SK-MEL-5 (cell line): ENCODE measurements at regions not wholly inside any gene's neighbourhood (a gene's known extent, or its start where the extent isn't known, plus 50 kb on each side); places are given as distances from the start of the nearest gene placed in this dataset.

ENCODE experiments used
- DNase-seq: peaks from one replicate; pipeline ENCODE4 v3.0.0-alpha.2; 2016; ENCODE audit warnings: low read depth, low spot score
- in situ Hi-C: cut with HindIII; loops from 2 replicates; pipeline ENCODE4 v1.10.0; 2016; ENCODE audit warnings: low sequenced_read_pairs, high pct_unique_total_duplicates, low pct_unique_long_range_greater_than_20kb

- no peak for DNase-seq
Measured at GRCh38 chr18:38459131-38459994, 893.8 kb upstream of the CELF4 start.

GRCh38 chr18:38458698-38459097 is 893.1 kb upstream of the CELF4 start:
- in situ Hi-C loops, result no loop called here
- DNase-seq, result no peak

More at GRCh38 chr18:38459131-38459994, 893.8 kb upstream of the CELF4 start:
- in situ Hi-C loops, result no loop called here

GRCh38 chr18:38456253-38456652 is 890.7 kb upstream of the CELF4 start:
- no peak for DNase-seq
- in situ Hi-C loops, result no loop called here

DNA sequence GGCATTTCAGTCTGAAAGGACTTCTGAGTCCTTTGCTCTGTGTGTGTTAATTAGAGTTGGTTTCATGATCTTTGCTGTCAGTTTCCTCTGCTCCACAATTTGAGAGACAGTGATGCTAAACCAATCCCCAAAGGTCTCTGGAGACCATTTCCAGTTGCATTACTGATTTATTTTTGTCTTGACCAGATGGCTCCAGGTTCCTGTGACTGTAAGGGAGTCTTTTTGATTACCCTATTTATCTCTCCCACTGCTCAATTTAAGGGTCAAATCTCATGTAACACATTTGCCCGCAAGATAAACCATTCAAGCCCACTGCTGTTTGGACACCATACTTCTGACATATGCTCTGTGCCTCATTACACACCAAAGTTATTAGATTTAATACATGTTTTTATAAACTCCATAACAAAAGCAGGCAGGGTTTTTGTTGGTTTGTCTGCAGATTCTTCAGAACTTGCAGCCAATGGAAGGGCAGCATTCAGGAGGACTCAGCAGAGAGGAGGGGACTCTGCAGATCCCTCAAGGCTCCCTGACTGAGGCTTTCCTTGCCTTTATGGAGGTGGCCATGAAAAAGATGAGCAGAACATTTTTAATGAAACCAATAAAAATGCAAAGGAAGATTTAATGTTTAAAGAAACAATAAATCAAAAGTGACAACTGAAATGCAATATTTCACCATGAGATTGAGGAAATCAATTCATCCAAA is 889.3 kb upstream of the CELF4 start:
- in situ Hi-C loops, result no loop called here
- DNase-seq, result no peak

DNA sequence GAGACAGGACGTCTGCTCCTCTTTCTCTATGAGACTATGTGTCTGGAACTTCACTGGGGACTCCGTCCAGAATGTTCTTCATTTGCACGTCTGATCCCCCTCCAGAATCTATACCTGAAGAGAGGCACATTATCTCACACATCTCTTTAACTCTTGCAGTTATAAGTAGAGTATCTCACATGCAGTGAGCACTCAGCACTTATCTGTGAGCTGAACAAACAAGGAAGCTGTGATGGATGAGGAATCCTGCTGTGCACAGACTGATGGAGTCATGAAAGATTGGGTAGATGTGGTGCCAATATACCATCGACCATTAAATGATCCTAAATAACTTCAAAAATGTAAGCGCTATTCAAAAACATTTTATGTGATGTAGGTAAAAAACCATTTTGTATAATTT is 888.3 kb upstream of the CELF4 start:
- in situ Hi-C loops, result no loop called here
- no peak for DNase-seq

GRCh38 chr18:38450876-38451275 is 885.3 kb upstream of the CELF4 start:
- DNase-seq, result no peak
- in situ Hi-C loops, result no loop called here

DNA sequence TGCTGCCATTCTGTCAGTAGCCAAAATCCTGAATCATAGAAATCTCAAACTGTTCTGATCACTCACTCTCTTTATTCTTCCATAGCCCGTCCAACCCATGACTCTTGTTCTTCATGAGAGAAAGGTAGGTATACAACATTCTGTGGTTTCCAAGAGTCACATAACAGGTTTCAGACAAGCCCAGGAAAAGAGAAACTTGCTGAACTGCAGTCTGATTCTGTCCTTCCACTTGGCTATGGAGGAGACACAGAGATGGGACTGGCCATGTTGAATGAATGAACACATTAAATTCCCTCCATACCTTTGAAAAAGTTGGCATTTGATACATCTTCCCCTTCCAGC is 880.2 kb upstream of the CELF4 start:
- no peak for DNase-seq
- in situ Hi-C loops, result no loop called here

DNA sequence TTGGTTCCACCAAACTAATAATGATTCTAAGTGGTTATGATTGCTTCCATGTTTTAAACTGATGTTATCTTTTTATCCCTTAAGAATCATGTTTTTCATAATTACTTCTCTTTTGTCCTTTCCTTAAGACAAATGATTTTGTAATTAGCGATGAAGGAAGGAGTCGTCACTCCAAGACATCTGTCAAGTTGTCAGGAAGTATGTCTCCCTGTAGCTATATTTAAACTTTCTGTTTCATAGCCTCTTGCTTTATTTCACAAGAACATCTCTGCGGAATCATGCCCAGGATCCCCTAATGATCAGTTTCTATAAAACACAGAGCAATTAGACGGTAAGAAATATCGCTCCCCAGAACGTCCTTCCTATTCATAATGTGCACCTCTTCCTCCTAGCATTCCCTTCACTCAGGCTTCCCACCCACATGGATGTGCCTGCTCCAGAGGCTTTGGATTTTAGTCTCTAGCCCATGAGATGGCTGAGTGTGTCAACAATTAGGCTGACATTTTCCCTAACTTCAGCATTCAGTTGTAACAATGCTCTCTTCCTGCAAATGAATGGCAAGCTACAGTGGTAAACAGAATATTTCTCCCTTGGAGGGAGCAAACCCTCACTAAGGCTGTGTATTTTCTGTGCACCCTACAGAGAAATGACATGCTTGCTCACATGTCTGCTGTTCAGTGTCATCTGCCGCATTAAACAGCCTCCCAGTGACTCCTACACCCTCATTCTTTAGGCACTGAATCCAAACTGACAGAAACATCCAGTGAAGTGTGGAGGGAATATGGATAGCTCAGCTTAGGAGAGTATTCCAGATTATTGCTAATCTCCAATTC is 879.6 kb upstream of the CELF4 start:
- DNase-seq, result no peak
- in situ Hi-C loops, result no loop called here

GRCh38 chr18:38427736-38428135 is 862.1 kb upstream of the CELF4 start:
- no peak for DNase-seq
- in situ Hi-C loops, result no loop called here

DNA sequence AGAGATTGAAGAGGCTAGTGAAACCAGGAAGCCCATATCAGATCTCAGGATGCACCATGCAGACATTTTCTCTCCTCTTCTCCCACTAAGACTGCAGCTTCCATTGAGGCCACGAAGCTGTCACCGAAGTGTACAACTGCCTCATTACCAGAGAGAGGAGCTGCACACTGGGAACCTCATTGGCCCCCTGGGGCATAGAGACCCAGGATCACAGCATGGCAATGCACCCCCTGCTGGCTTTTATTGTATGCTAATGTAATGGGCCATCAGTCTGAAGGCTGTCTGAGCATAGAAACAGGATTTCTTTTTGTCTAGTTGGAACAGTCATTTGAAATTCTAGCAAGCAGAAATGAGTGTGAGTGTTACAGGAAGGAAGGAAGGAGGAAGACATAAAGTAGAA is 861.6 kb upstream of the CELF4 start:
- DNase-seq, result no peak
- in situ Hi-C loops, result no loop called here

DNA sequence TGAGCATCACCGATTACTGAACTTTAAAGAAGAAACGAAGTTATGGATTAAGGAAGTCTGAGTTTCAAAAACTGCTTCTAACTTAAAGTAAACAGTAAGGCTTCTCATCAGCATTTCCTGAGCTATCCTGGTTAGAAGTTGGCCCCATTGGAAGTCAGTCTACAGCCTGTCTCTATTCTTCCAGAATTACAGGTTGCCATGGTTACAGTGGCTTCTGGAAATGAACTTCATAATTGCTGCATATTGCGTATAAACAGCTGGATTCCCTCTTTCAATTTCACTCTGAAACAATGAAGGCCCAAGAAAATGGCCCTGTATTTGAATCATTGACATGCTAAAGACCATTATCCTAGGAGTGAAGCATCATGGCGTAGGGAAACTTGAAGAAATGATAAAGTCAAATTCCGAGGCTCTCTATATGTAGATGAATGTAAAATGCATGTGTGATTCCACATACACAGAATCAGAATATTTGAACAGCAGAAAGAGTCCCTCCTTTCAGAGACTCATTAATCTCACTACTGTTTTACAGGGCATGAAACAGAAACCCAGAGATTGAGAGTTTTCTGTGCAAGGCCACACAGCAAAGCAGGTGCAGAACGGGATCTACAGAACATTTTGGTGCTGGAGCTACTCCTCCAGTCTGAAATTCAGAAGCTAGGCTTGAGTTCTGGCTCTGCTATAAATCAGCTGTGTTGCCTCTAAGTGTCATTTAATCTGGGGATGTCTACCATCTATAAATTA is 856.4 kb upstream of the CELF4 start:
- DNase-seq, result no peak
- in situ Hi-C loops, result no loop called here

DNA sequence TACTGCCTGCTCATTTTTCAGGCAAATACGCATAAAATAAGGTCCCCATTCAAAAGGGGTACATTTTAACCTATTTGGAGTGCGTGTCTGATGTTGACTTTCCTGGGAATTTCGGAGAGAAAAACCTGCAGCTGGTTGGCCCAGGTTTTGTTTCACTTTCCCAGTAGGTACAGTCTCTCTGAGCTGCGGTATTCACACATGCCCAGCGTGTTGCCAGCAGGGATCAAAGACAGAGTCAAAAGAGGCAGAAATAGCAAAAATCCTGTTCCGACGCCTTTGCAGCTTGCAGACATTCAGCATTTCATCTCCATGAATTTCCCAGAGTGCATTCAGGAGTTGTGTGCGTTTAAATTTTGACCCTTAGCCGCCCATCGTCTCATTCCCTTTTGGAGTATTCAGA is 855.4 kb upstream of the CELF4 start:
- in situ Hi-C loops, result no loop called here

GRCh38 chr18:38420611-38421010 is 855.0 kb upstream of the CELF4 start:
- DNase-seq, result no peak
- in situ Hi-C loops, result no loop called here

More for the DNA sequence above, 855.4 kb upstream of the CELF4 start:
- no peak for DNase-seq

DNA sequence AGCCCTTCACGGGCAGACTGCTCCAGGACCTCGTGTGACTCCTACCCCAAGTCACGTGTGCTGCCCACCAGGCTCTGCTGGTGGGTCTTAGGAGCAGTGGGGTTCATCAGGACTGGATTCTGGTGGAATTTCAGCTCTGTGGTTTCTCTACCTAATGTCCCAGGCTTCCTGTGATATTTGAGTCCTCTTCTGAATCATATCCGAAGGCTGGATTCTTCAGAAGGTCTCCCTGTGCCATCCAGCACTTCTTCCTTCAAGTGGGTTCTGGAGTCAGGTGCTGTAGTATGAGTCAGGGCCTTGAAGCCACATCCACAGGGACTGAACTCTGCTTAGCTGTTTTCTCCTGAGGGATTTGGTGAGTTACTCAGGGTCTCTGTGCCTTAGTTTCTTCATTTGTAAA is 850.2 kb upstream of the CELF4 start:
- DNase-seq, result no peak
- in situ Hi-C loops, result no loop called here

DNA sequence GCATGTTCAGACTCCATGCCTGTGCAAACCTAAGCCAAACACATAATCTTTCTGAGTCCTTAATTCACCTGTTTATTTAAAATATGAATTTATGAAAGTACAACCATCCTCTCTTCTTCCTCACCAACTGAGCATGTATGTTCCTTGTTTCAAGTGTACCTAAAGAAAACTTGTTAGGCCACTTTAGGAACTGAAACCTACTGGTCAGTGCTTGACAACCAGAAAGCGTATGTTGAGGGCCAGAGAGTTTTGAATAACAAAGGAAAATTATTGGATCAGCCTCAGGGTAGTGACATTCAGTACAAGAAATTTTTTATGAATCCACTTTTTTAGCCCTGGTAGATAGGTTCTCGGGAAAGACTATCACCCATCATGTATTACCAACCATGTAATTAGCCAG is 847.6 kb upstream of the CELF4 start:
- DNase-seq, result no peak
- in situ Hi-C loops, result no loop called here

- in situ Hi-C loops, result no loop called here
- DNase-seq, result no peak
Measured at GRCh38 chr18:38406607-38407006, 841.0 kb upstream of the CELF4 start.

DNA sequence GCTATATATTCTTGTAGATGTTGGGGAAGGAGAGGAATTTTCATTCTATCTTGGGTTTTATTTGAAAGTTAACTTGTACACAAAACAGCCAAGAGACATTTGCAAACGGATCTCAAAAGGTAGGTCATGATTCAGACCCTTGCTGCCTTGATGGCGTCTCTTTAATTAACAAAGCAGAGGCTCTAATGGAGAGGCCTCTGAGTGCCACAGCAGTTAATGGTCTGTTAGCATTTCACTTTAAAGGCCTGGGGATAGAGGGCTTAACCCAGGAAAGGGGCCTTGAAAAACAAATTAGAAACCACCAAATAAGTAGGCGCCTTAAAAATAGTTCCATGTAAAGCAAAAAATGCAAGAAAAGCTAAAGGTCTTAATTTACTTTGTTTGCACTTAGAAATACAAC is 836.9 kb upstream of the CELF4 start:
- in situ Hi-C loops, result no loop called here

GRCh38 chr18:38397094-38397493 is 831.5 kb upstream of the CELF4 start:
- DNase-seq, result no peak
- in situ Hi-C loops, result no loop called here

More for the DNA sequence above, 836.9 kb upstream of the CELF4 start:
- DNase-seq, result no peak
